D721Med (cell line): ENCODE measurements at regions not wholly inside any gene's neighbourhood (a gene's known extent, or its start where the extent isn't known, plus 50 kb on each side); places are given as distances from the start of the nearest gene placed in this dataset.

Experiments
- DNase-seq: peaks from one replicate; pipeline ENCODE4 v3.0.0; 2011; ENCODE audit warnings: low spot score; ENCODE audit not compliant: insufficient read length
- FAIRE-seq: peaks from 2 replicates; lab custom pipeline; 2011; peaks lifted over from hg19 to GRCh38; lab: Jason Lieb, UNC
- CTCF ChIP-seq: IDR thresholded peaks from 2 replicates; pipeline ENCODE4 v1.5.1; 2012; ENCODE audit warnings: mild to moderate bottlenecking, control low read depth; ENCODE audit not compliant: insufficient read depth; ENCODE audit errors: missing control alignments

DNA sequence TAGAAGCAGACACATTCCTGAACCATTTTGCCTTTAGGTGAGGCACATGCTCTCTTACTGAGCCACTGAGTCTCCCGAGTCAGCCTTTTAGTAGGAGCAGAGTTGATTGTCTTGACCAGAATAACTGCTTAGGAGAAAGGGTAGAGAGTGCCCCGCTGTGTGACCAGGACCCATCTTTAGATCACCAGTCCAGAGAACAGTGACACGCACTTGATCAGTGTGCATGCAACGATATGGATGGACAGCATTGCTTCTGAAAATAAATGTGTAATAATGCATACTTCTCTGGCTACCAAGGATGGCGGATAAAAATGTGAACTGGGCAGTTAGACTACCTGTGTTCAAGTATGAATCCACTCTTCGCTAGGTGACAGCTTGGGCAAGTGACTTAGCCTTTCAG is 897.7 kb downstream of the TRIML1 start:
- FAIRE-seq (no peak), DNase-seq (no peak)
- TF ChIP-seq CTCF = no peak

DNA sequence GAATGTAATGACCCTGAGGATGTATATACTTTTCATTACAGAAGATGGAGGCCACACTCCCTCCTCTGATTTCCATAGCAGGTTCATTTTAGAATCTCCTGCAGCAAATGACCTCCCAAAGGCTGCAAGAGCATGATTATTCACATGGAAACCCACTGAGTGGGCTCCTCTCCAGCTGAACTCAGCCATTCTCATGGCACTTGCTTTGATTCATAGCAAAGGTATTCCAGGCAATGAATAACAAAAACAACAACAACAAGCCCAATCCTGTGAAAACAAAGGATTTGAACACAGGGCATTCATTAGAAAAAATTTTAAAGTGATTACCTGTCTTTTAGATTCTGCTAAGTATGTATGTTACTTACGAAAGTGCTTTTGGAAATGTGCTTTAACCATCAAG is 894.0 kb upstream of the FRG1 start:
- no peak for TF ChIP-seq CTCF
- no peak for DNase-seq
- FAIRE-seq = no peak

- TF ChIP-seq CTCF = no peak
- no peak for DNase-seq
- no peak for FAIRE-seq
Observed at GRCh38 chr4:189048119-189048518, 892.6 kb upstream of the FRG1 start.

DNA sequence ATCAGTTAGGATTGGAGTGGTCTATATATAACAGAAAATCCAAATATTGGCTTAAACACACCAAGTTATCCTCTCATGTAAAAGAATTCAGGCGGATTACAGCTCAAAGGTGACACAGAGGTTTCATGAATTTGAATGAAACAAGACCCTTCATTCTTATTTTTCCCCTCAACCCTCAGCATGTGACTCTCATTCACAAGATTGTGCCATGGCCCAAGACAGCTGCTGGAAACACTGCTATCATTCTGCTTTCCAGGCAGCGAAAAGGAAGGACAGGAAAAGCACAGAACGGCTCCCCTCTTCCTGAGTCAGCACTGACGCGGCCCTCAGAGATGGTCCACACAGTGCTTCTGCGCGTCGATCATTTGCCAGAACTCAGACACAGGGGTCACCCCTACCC is 891.0 kb upstream of the FRG1 start:
- no peak for FAIRE-seq
- no peak for DNase-seq
- no peak for TF ChIP-seq CTCF

- TF ChIP-seq CTCF = no peak
- FAIRE-seq = no peak
Observed at GRCh38 chr4:189050643-189051042, 890.0 kb upstream of the FRG1 start.

DNA sequence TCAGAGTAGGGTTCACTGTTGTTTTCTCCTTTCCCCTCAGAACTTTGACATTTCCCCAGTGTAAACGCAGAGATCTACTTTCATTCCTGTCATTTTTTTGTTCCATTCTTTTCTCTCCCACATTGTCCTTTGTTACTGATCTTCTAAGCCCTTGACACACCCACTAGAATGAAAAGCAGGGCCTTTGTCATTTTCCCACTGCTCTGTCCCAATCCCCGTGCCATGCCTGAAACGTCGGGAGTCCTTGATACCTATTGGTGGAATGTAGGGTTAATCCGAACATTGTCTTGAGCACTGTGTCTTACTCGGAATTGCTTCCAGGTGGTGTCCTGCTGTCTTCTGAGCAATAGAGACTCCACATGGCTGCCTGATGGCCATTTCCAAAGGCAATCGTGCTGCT is 887.1 kb upstream of the FRG1 start:
- no peak for DNase-seq

More at GRCh38 chr4:189050643-189051042, 890.0 kb upstream of the FRG1 start:
- DNase-seq = no peak

DNA sequence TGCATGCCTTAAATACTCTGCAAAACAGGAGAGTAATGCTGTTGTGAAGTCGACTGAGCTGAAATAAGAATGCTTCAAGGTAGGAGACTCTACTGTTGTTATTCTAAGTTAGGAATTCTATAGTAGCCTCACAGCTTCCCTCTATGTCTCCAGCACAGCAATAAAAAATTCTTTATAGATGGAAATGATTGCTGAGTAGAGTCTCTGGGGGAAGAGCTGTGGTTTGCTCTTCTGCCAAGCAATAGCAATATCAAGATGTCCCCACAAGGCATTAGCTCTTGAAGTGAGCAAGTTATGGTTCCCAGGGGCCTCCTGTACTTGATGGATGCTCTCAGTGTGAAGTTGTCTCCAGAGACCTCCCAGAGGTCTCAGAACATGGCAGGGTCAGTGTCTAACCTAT is 880.6 kb upstream of the FRG1 start:
- TF ChIP-seq CTCF = no peak
- DNase-seq (no peak), FAIRE-seq (no peak)

More for the DNA sequence above, 887.1 kb upstream of the FRG1 start:
- TF ChIP-seq CTCF = no peak
- no peak for FAIRE-seq
